ENCODE measurements at regions not wholly inside any gene's neighbourhood (a gene's known extent, or its start where the extent isn't known, plus 50 kb on each side); places are given as distances from the start of the nearest gene placed in this dataset.

DNA sequence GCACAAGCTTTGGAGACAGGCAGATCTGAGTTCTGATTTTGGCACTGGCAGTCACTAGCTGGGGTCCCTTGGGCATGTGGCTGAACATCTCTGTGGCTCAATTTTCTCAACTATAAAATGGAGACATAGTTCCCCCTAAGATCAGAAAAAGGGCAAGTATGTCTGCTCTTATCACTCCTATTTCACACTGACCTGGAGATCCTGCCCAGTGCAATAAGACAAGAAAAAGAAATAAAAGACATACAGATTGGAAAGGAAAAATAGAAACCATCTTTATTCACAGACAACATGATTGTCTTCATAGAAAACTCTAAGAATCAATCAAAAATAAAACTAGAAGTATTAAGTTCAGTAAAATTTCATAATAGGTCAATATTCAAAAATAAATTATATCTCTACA lies 56.0 kb upstream of the LHX1 start:
- Histone ChIP-seq H3K9me3 (no peaks in the 10 kb centered on the region), H3K4me3 (no peak overlapping the region), H3K4me1 (ENCODE audit: insufficient read depth) (no peaks in the 10 kb centered on the region), H3K27me3 (no peaks in the 10 kb centered on the region), H3K36me3 (no peaks in the 10 kb centered on the region), H3K27ac (no peak overlapping the region)
- no peak for TF ChIP-seq EP300 (IDR thresholded peaks at IDR 0.05)
- TF ChIP-seq, protein P1, sequence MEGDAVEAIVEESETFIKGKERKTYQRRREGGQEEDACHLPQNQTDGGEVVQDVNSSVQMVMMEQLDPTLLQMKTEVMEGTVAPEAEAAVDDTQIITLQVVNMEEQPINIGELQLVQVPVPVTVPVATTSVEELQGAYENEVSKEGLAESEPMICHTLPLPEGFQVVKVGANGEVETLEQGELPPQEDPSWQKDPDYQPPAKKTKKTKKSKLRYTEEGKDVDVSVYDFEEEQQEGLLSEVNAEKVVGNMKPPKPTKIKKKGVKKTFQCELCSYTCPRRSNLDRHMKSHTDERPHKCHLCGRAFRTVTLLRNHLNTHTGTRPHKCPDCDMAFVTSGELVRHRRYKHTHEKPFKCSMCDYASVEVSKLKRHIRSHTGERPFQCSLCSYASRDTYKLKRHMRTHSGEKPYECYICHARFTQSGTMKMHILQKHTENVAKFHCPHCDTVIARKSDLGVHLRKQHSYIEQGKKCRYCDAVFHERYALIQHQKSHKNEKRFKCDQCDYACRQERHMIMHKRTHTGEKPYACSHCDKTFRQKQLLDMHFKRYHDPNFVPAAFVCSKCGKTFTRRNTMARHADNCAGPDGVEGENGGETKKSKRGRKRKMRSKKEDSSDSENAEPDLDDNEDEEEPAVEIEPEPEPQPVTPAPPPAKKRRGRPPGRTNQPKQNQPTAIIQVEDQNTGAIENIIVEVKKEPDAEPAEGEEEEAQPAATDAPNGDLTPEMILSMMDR (IDR thresholded peaks at IDR 0.05), result no peak
- TF ChIP-seq POLR2A (IDR thresholded peaks at IDR 0.05), result no peak
- intact Hi-C loops (cut with DNase I), result no loop called here
- DNase-seq, result no peak

DNA sequence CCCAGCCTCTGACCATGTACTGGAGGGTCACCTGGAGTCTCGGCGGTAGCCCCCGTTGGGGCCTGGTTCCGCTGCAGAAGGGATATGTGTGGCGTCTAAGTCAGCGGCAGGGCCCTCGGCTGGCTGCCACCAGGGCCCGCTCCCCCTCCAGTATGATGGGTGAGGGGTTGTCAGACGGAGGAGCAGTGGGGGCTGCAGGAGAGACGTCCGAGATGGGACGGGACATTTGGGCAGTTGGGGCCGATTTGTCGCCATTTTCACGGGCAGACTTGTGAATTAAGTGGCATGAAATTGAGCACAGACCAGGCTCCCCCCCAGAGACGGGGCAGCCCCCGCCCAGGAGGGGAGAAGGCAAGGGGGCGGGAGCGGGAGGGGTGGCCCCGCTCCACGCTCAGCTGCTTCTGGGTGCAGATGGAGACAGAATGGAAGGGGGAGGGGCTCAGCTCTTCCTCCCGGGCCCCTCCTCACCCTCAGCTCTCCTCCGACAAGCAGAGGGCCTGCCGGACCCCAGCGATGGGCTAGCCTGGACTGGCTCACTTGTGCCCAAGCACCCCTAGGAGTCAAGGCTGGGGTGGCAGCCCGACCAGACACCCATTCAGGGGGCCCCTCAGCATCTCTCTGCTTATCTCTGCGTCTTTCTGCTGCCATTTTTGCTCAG lies 52.7 kb upstream of the LHX1 start:
- Histone ChIP-seq H3K27ac (no peak overlapping the region), H3K4me3 (no peak overlapping the region), H3K4me1 (ENCODE audit: insufficient read depth) (no peaks in the 10 kb centered on the region), H3K9me3 (no peaks in the 10 kb centered on the region), H3K36me3 (no peaks in the 10 kb centered on the region), H3K27me3 (no peaks in the 10 kb centered on the region)
- intact Hi-C loops (cut with DNase I), result no loop called here
- WGBS, 3 donors, result 6 to 11% (median 8%) methylated on average over 27 of the region's 27 CpGs
- TF ChIP-seq EP300 (IDR thresholded peaks at IDR 0.05), result no peak
- TF ChIP-seq, protein P1 (IDR thresholded peaks at IDR 0.05), result no peak
- no peak for DNase-seq

DNA sequence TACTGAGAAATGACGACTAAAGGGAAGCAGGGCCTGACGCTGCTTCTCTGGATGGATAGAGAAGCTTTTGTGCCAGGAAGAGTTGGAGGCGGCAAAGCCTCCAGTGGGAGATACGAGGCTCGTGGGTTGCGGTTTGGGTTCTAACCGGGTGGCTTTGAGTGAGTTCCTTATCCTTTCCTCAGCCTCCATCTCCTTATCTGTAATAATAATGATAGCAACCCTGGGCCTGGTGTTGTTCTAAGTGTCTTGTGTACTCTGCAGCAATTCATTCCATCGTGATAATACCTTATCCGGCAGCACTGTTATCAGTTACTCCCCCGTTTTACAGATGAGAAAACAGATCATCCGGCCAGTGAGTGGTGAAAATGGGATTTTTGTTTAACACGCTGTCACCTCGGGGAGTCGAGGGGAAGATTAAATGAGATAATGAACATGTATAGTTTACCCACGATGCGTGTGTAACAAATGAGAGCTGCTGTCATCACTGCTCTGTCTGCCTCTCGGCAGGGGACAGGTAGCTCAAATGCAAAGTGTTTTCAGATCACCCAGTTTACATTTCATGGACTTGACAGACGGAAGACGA lies 52.0 kb upstream of the LHX1 start:
- intact Hi-C loops (cut with DNase I), result no loop called here
- Histone ChIP-seq H3K4me3 (no peak overlapping the region), H3K27ac (no peak overlapping the region), H3K9me3 (no peaks in the 10 kb centered on the region), H3K4me1 (ENCODE audit: insufficient read depth) (no peaks in the 10 kb centered on the region), H3K36me3 (no peaks in the 10 kb centered on the region), H3K27me3 (no peaks in the 10 kb centered on the region)
- TF ChIP-seq, protein P1 (IDR thresholded peaks at IDR 0.05), result no peak
- TF ChIP-seq POLR2A (IDR thresholded peaks at IDR 0.05) (no peak), EP300 (IDR thresholded peaks at IDR 0.05) (no peak)
- WGBS, 3 donors, result 34 to 40% (median 36%) methylated on average over 19 of the region's 19 CpGs
- DNase-seq, result no peak

DNA sequence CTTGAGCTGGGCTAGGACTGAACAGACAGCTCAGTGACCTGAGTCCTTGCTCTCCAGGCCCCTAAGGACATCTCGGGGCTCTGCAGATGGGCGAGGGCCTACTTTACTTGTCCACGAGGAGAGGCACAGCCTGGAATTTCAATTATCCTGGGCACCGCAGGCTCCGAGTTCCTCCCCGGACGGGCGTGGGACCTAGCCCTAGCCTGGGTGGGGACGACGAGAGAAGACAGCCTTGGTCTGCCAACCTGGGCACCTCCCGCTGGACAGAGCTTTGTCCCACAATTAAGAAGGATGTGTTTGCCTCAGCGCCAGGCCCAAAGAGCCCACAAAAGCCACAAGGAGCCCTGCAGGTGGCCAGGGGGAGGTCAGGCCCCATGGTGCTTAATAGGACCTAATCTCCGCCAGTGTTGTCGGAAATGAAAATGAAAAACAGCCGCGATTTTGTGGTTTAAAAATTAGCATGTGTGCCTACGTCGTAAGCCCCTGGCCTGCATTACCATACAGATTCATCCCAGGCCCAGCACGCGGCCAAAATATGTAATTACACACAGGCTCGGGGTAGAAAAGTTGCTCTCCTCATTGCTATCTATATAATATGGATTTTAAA lies 51.4 kb upstream of the LHX1 start:
- TF ChIP-seq POLR2A (IDR thresholded peaks at IDR 0.05) (no peak), EP300 (IDR thresholded peaks at IDR 0.05) (no peak)
- TF ChIP-seq, protein P1 (IDR thresholded peaks at IDR 0.05), result no peak
- no peaks in the 10 kb centered on the region for H3K4me1 ChIP-seq (ENCODE audit: insufficient read depth)
- no peaks in the 10 kb centered on the region for H3K9me3 ChIP-seq
- WGBS, 3 donors, result 78 to 84% (median 82%) methylated on average over 21 of the region's 21 CpGs
- no peaks in the 10 kb centered on the region for H3K36me3 ChIP-seq
- DNase-seq, result no peak
- intact Hi-C loops (cut with DNase I), result no loop called here
- H3K27ac ChIP-seq, result no peak overlapping the region
- no peak overlapping the region for H3K4me3 ChIP-seq
- no peaks in the 10 kb centered on the region for H3K27me3 ChIP-seq
